ENCODE measurements at regions not wholly inside any gene's neighbourhood (a gene's known extent, or its start where the extent isn't known, plus 50 kb on each side); places are given as distances from the start of the nearest gene placed in this dataset.
"Not testable (repeated sequence)": the region's sequence is repeated elsewhere in the genome, so short reads cannot be mapped to it uniquely, and the experiment has no call there.

- Mint-ChIP-seq H3K36me3 (ENCODE audit: low read depth) (no peaks in the 10 kb centered on the region), H3K9me3 (no peaks in the 10 kb centered on the region), H3K27me3 (peaks cover 3% of the 10 kb centered on the region), H3K4me1 (peaks cover 6% of the 10 kb centered on the region), H3K27ac (no peak overlapping the region), H3K4me3 (no peak overlapping the region)
- DNase-seq = no peak
- ChIA-PET CTCF (no interaction called here), POLR2A (no interaction called here)
Observed at GRCh38 chr3:171977860-171978259, 61.5 kb upstream of the FNDC3B start.

- no peak overlapping the region for H3K4me3 Mint-ChIP-seq
- CTCF ChIA-PET = no interaction called here
- H3K36me3 Mint-ChIP-seq (ENCODE audit: low read depth) = no peaks in the 10 kb centered on the region
- peaks cover 2% of the 10 kb centered on the region for H3K27me3 Mint-ChIP-seq
- H3K27ac Mint-ChIP-seq = no peak overlapping the region
- POLR2A ChIA-PET = no interaction called here
- DNase-seq = no peak
- H3K4me1 Mint-ChIP-seq = peaks cover 6% of the 10 kb centered on the region
- no peaks in the 10 kb centered on the region for H3K9me3 Mint-ChIP-seq
Observed at GRCh38 chr3:171978390-171978789, 61.0 kb upstream of the FNDC3B start.

- H3K4me3 Mint-ChIP-seq = no peak overlapping the region
- H3K36me3 Mint-ChIP-seq (ENCODE audit: low read depth) = no peaks in the 10 kb centered on the region
- H3K9me3 Mint-ChIP-seq = no peaks in the 10 kb centered on the region
- POLR2A ChIA-PET = no interaction called here
- CTCF ChIA-PET = no interaction called here
- H3K27me3 Mint-ChIP-seq = no peaks in the 10 kb centered on the region
- no peak for DNase-seq
- H3K27ac Mint-ChIP-seq = no peak overlapping the region
- H3K4me1 Mint-ChIP-seq = peaks cover 6% of the 10 kb centered on the region
Observed at GRCh38 chr3:171979081-171979480, 60.3 kb upstream of the FNDC3B start.

GRCh38 chr3:171980578-171981270 lies 58.7 kb upstream of the FNDC3B start:
- Mint-ChIP-seq H3K4me1 (peaks cover 6% of the 10 kb centered on the region), H3K4me3 (no peak overlapping the region), H3K27ac (no peak overlapping the region), H3K36me3 (ENCODE audit: low read depth) (no peaks in the 10 kb centered on the region), H3K9me3 (no peaks in the 10 kb centered on the region), H3K27me3 (peaks cover 4% of the 10 kb centered on the region)
- DNase-seq = no peak
- POLR2A ChIA-PET = interaction anchor here (0.8 kb wide), 1 partner anchor 9 kb away, joined by 3 read pairs; no protein-coding TSS in a partner anchor
- CTCF ChIA-PET = no interaction called here

- ChIA-PET POLR2A (interaction anchor here (0.8 kb wide), 1 partner anchor 10 kb away, joined by 3 read pairs; no protein-coding TSS in a partner anchor), CTCF (no interaction called here)
- Mint-ChIP-seq H3K36me3 (ENCODE audit: low read depth) (no peaks in the 10 kb centered on the region), H3K9me3 (no peaks in the 10 kb centered on the region), H3K27ac (no peak overlapping the region), H3K4me1 (peaks cover 6% of the 10 kb centered on the region), H3K4me3 (no peak overlapping the region), H3K27me3 (peaks cover 4% of the 10 kb centered on the region)
- no peak for DNase-seq
Observed at GRCh38 chr3:171981271-171981605, 58.1 kb upstream of the FNDC3B start.

- CTCF ChIA-PET = no interaction called here
Observed at GRCh38 chr3:171982828-171983227, 56.5 kb upstream of the FNDC3B start.

GRCh38 chr3:171983685-171984084 lies 55.7 kb upstream of the FNDC3B start:
- DNase-seq; H3K4me3 Mint-ChIP-seq; H3K36me3 Mint-ChIP-seq (ENCODE audit: low read depth); H3K4me1 Mint-ChIP-seq; POLR2A ChIA-PET; H3K27me3 Mint-ChIP-seq; H3K9me3 Mint-ChIP-seq; CTCF ChIA-PET; H3K27ac Mint-ChIP-seq: not testable (repeated sequence)

More at GRCh38 chr3:171982828-171983227, 56.5 kb upstream of the FNDC3B start:
- H3K4me1 Mint-ChIP-seq = peaks cover 5% of the 10 kb centered on the region
- no peak overlapping the region for H3K27ac Mint-ChIP-seq
- no peaks in the 10 kb centered on the region for H3K36me3 Mint-ChIP-seq (ENCODE audit: low read depth)
- H3K27me3 Mint-ChIP-seq = peaks cover 7% of the 10 kb centered on the region
- no peaks in the 10 kb centered on the region for H3K9me3 Mint-ChIP-seq
- POLR2A ChIA-PET = no interaction called here
- no peak overlapping the region for H3K4me3 Mint-ChIP-seq
- DNase-seq = no peak

- no peaks in the 10 kb centered on the region for H3K36me3 Mint-ChIP-seq (ENCODE audit: low read depth)
- H3K4me3 Mint-ChIP-seq = no peak overlapping the region
- H3K9me3 Mint-ChIP-seq = no peaks in the 10 kb centered on the region
- POLR2A ChIA-PET = no interaction called here
- H3K4me1 Mint-ChIP-seq = peaks cover 3% of the 10 kb centered on the region
- CTCF ChIA-PET = no interaction called here
- H3K27me3 Mint-ChIP-seq = peaks cover 7% of the 10 kb centered on the region
- no peak overlapping the region for H3K27ac Mint-ChIP-seq
- no peak for DNase-seq
Observed at GRCh38 chr3:171984883-171985282, 54.5 kb upstream of the FNDC3B start.

- Mint-ChIP-seq H3K9me3 (no peaks in the 10 kb centered on the region), H3K36me3 (ENCODE audit: low read depth) (no peaks in the 10 kb centered on the region), H3K4me1 (no peaks in the 10 kb centered on the region), H3K27ac (no peak overlapping the region), H3K27me3 (peaks cover 7% of the 10 kb centered on the region), H3K4me3 (no peak overlapping the region)
- CTCF ChIA-PET = no interaction called here
- DNase-seq = no peak
- POLR2A ChIA-PET = no interaction called here
Observed at GRCh38 chr3:171986176-171986575, 53.2 kb upstream of the FNDC3B start.

- H3K4me1 Mint-ChIP-seq = no peaks in the 10 kb centered on the region
- CTCF ChIA-PET = no interaction called here
- POLR2A ChIA-PET = no interaction called here
- no peaks in the 10 kb centered on the region for H3K36me3 Mint-ChIP-seq (ENCODE audit: low read depth)
- H3K4me3 Mint-ChIP-seq = no peak overlapping the region
- H3K27ac Mint-ChIP-seq = no peak overlapping the region
- H3K9me3 Mint-ChIP-seq = no peaks in the 10 kb centered on the region
- no peak for DNase-seq
- H3K27me3 Mint-ChIP-seq = peaks cover 7% of the 10 kb centered on the region
Observed at GRCh38 chr3:171986757-171987518, 52.4 kb upstream of the FNDC3B start.
